ENCODE measurements at regions not wholly inside any gene's neighbourhood (a gene's known extent, or its start where the extent isn't known, plus 50 kb on each side); places are given as distances from the start of the nearest gene placed in this dataset.
"Not testable (repeated sequence)": the region's sequence is repeated elsewhere in the genome, so short reads cannot be mapped to it uniquely, and the experiment has no call there.

DNA sequence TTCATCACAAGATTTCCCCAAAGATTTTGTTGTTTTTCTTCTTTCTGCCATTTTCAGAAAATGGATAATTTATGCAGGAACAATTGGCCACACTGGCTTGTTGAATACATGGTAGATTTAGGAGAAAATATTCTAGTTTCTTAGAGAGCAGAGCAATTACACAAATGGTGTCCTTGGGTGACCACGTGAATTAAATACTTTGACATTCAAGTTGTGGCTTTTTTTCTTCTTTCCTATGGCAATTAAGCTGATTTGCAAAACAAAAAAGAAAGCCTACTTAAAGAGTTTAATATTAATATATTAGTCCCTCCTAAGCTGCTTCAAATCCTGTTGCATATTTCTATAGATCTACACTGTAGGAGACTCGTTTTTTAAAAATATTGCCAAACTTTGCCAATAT is 133.0 kb upstream of the HTR2C start:
- H3K9ac ChIP-seq (ENCODE audit: low read depth, low read length), result no peak overlapping the region
- H3K9me3 ChIP-seq (ENCODE audit: insufficient read depth, low read depth, low read length), result no peaks in the 10 kb centered on the region
- H3K27ac ChIP-seq (ENCODE audit: low read length), result no peak overlapping the region
- no peaks in the 10 kb centered on the region for H3K36me3 ChIP-seq (ENCODE audit: insufficient read depth, low read depth, low read length)
- H3K4me1 ChIP-seq (ENCODE audit: insufficient read depth, low read length), result peaks cover 15% of the 10 kb centered on the region; the same call in 1 of the 2 replicates
- peaks cover 39% of the 10 kb centered on the region; the same call in 1 of the 2 replicates for H3K27me3 ChIP-seq (ENCODE audit: insufficient read depth, low read length)
- no peak overlapping the region for H3K4me3 ChIP-seq (ENCODE audit: low read length)

- no peak overlapping the region for H3K27ac ChIP-seq (ENCODE audit: low read length)
- H3K27me3 ChIP-seq (ENCODE audit: insufficient read depth, low read length), result peaks cover 39% of the 10 kb centered on the region; the same call in 1 of the 2 replicates
- H3K9me3 ChIP-seq (ENCODE audit: insufficient read depth, low read depth, low read length), result no peaks in the 10 kb centered on the region
- no peak overlapping the region for H3K9ac ChIP-seq (ENCODE audit: low read depth, low read length)
- no peak overlapping the region for H3K4me3 ChIP-seq (ENCODE audit: low read length)
- peaks cover 15% of the 10 kb centered on the region; the same call in 1 of the 2 replicates for H3K4me1 ChIP-seq (ENCODE audit: insufficient read depth, low read length)
- no peaks in the 10 kb centered on the region for H3K36me3 ChIP-seq (ENCODE audit: insufficient read depth, low read depth, low read length)
Measured at GRCh38 chrX:114451397-114451796, 132.5 kb upstream of the HTR2C start.

DNA sequence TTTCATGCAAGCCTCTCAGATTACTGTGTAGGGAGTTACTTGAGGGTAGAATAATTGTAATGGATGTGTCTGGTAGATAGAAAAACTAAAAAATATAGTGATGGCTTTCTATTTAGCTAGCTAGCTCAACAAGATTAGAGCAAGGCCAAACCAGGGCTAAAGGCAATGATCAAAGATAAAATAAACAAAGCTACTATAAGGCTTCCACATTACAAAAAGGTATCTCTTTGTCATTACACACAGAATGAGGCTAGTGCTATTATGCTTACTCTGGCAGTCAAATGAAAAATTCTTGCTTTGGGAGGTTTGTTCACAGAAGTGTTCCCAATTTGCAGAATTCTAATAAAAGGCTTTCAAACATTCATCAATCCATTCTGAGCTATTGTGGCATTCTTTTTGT is 121.6 kb upstream of the HTR2C start:
- H3K9ac ChIP-seq (ENCODE audit: low read depth, low read length), result no peak overlapping the region
- H3K27ac ChIP-seq (ENCODE audit: low read length), result no peak overlapping the region
- H3K4me3 ChIP-seq (ENCODE audit: low read length), result no peak overlapping the region
- H3K4me1 ChIP-seq (ENCODE audit: insufficient read depth, low read length), result peaks cover 42% of the 10 kb centered on the region
- no peaks in the 10 kb centered on the region for H3K9me3 ChIP-seq (ENCODE audit: insufficient read depth, low read depth, low read length)
- no peaks in the 10 kb centered on the region for H3K36me3 ChIP-seq (ENCODE audit: insufficient read depth, low read depth, low read length)
- H3K27me3 ChIP-seq (ENCODE audit: insufficient read depth, low read length), result no peaks in the 10 kb centered on the region

GRCh38 chrX:114465689-114466088 is 118.2 kb upstream of the HTR2C start:
- H3K36me3 ChIP-seq (ENCODE audit: insufficient read depth, low read depth, low read length), result no peaks in the 10 kb centered on the region
- peak overlapping the region; percentile 43 for H3K4me3 ChIP-seq (ENCODE audit: low read length)
- H3K9ac ChIP-seq (ENCODE audit: low read depth, low read length), result peak overlapping the region; percentile 39; the same call in 1 of the 2 replicates
- H3K4me1 ChIP-seq (ENCODE audit: insufficient read depth, low read length), result peaks cover 42% of the 10 kb centered on the region
- no peaks in the 10 kb centered on the region for H3K9me3 ChIP-seq (ENCODE audit: insufficient read depth, low read depth, low read length)
- H3K27ac ChIP-seq (ENCODE audit: low read length), result no peak overlapping the region
- H3K27me3 ChIP-seq (ENCODE audit: insufficient read depth, low read length), result no peaks in the 10 kb centered on the region

- H3K9me3 ChIP-seq (ENCODE audit: insufficient read depth, low read depth, low read length); H3K4me1 ChIP-seq (ENCODE audit: insufficient read depth, low read length); H3K36me3 ChIP-seq (ENCODE audit: insufficient read depth, low read depth, low read length); H3K27me3 ChIP-seq (ENCODE audit: insufficient read depth, low read length); H3K27ac ChIP-seq (ENCODE audit: low read length): not testable (repeated sequence)
- H3K9ac ChIP-seq (ENCODE audit: low read depth, low read length), result peak overlapping the region; percentile 20; the same call in 1 of the 2 replicates
- peak overlapping the region; percentile 20; the same call in 1 of the 2 replicates for H3K4me3 ChIP-seq (ENCODE audit: low read length)
Measured at GRCh38 chrX:114472008-114472407, 111.9 kb upstream of the HTR2C start.

GRCh38 chrX:114472788-114473187 is 111.1 kb upstream of the HTR2C start:
- Histone ChIP-seq H3K9ac (ENCODE audit: low read depth, low read length) (peak overlapping the region; percentile 20; the same call in 1 of the 2 replicates), H3K36me3 (ENCODE audit: insufficient read depth, low read depth, low read length) (no peaks in the 10 kb centered on the region; the same call in 1 of the 2 replicates), H3K4me3 (ENCODE audit: low read length) (peak overlapping the region; percentile 20; the same call in 1 of the 2 replicates), H3K9me3 (ENCODE audit: insufficient read depth, low read depth, low read length) (no peaks in the 10 kb centered on the region), H3K27ac (ENCODE audit: low read length) (no peak overlapping the region), H3K4me1 (ENCODE audit: insufficient read depth, low read length) (peaks cover 4% of the 10 kb centered on the region; the same call in 1 of the 2 replicates), H3K27me3 (ENCODE audit: insufficient read depth, low read length) (no peaks in the 10 kb centered on the region)

- H3K27me3 ChIP-seq (ENCODE audit: insufficient read depth, low read length), result no peaks in the 10 kb centered on the region
- no peak overlapping the region for H3K9ac ChIP-seq (ENCODE audit: low read depth, low read length)
- H3K27ac ChIP-seq (ENCODE audit: low read length), result no peak overlapping the region
- no peaks in the 10 kb centered on the region for H3K9me3 ChIP-seq (ENCODE audit: insufficient read depth, low read depth, low read length)
- H3K4me1 ChIP-seq (ENCODE audit: insufficient read depth, low read length), result no peaks in the 10 kb centered on the region
- H3K4me3 ChIP-seq (ENCODE audit: low read length), result no peak overlapping the region
- H3K36me3 ChIP-seq (ENCODE audit: insufficient read depth, low read depth, low read length), result no peaks in the 10 kb centered on the region
Measured at GRCh38 chrX:114500622-114501021, 83.3 kb upstream of the HTR2C start.

DNA sequence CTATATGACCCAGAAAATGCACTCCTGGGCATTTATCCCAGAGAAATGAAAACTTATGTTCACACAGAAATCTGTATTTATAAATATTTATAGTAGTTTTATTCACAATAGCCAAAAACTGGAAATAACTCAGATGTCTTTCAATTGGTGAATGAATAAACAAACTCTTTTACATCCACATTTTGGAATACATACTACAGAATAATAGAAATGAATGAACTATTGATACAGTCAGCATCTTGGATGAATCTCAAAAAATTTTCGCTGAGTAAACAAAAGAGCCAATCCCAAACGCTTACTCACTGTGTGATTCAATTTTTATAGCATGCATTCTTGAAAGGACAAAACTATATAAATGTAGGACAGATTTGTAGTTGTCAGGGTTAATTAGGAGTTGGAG is 75.1 kb upstream of the HTR2C start:
- H3K36me3 ChIP-seq (ENCODE audit: insufficient read depth, low read depth, low read length), result no peaks in the 10 kb centered on the region
- no peak overlapping the region for H3K4me3 ChIP-seq (ENCODE audit: low read length)
- no peak overlapping the region for H3K27ac ChIP-seq (ENCODE audit: low read length)
- H3K4me1 ChIP-seq (ENCODE audit: insufficient read depth, low read length), result no peaks in the 10 kb centered on the region
- no peaks in the 10 kb centered on the region for H3K9me3 ChIP-seq (ENCODE audit: insufficient read depth, low read depth, low read length)
- no peak overlapping the region for H3K9ac ChIP-seq (ENCODE audit: low read depth, low read length)
- H3K27me3 ChIP-seq (ENCODE audit: insufficient read depth, low read length), result no peaks in the 10 kb centered on the region

- H3K9me3 ChIP-seq (ENCODE audit: insufficient read depth, low read depth, low read length), result no peaks in the 10 kb centered on the region
- H3K4me1 ChIP-seq (ENCODE audit: insufficient read depth, low read length), result no peaks in the 10 kb centered on the region
- no peaks in the 10 kb centered on the region for H3K27me3 ChIP-seq (ENCODE audit: insufficient read depth, low read length)
- H3K4me3 ChIP-seq (ENCODE audit: low read length), result no peak overlapping the region
- H3K36me3 ChIP-seq (ENCODE audit: insufficient read depth, low read depth, low read length), result no peaks in the 10 kb centered on the region
- no peak overlapping the region for H3K27ac ChIP-seq (ENCODE audit: low read length)
- no peak overlapping the region for H3K9ac ChIP-seq (ENCODE audit: low read depth, low read length)
Measured at GRCh38 chrX:114519524-114519923, 64.4 kb upstream of the HTR2C start.

- not testable (repeated sequence) for H3K27ac ChIP-seq (ENCODE audit: low read length); H3K27me3 ChIP-seq (ENCODE audit: insufficient read depth, low read length); H3K36me3 ChIP-seq (ENCODE audit: insufficient read depth, low read depth, low read length); H3K9ac ChIP-seq (ENCODE audit: low read depth, low read length); H3K4me3 ChIP-seq (ENCODE audit: low read length); H3K4me1 ChIP-seq (ENCODE audit: insufficient read depth, low read length); H3K9me3 ChIP-seq (ENCODE audit: insufficient read depth, low read depth, low read length)
Measured at GRCh38 chrX:114520701-114521100, 63.2 kb upstream of the HTR2C start.

DNA sequence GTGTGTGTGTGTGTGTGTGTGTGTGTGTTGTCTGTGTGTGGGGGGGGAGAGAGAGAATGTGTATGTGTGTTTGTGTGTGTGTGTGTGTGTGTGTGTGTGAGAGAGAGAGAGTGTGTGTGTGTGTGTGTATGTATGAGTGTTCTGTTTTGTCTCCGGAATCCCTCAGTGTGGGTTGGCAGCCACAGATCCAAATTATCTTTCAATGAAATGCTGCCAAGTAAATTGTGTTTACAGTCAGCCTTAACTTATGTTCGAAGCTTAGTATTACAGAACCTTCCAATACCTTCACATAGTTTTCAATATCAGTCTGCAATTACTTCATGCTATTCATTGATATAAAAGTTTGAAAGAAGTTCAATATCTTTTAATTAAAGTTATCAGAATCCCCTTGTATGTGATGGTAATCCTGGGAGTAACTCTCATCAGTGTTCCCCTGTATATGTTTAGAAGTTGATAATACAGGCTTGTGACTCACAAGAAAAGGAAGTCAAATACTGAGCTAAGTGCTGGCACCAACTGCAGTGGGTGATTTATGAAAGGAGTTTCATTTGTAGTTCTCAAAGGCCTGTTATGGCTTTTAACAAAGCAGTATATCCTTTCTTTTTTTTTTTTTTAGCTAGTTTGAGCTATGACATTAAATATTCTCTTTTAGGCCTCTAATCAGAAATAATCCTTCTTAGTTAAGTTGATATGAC is 51.6 kb upstream of the HTR2C start:
- Histone ChIP-seq H3K27ac (ENCODE audit: low read length) (no peak overlapping the region), H3K9me3 (ENCODE audit: insufficient read depth, low read depth, low read length) (no peaks in the 10 kb centered on the region), H3K36me3 (ENCODE audit: insufficient read depth, low read depth, low read length) (no peaks in the 10 kb centered on the region), H3K4me1 (ENCODE audit: insufficient read depth, low read length) (no peaks in the 10 kb centered on the region), H3K27me3 (ENCODE audit: insufficient read depth, low read length) (no peaks in the 10 kb centered on the region), H3K4me3 (ENCODE audit: low read length) (no peak overlapping the region), H3K9ac (ENCODE audit: low read depth, low read length) (no peak overlapping the region)
